EH (cell line): ENCODE measurements at regions not wholly inside any gene's neighbourhood (a gene's known extent, or its start where the extent isn't known, plus 50 kb on each side); places are given as distances from the start of the nearest gene placed in this dataset.

ENCODE experiments used
- DNase-seq: peaks from one replicate; pipeline ENCODE4 v3.0.0-alpha.2; 2015; ENCODE audit warnings: low read depth

DNA sequence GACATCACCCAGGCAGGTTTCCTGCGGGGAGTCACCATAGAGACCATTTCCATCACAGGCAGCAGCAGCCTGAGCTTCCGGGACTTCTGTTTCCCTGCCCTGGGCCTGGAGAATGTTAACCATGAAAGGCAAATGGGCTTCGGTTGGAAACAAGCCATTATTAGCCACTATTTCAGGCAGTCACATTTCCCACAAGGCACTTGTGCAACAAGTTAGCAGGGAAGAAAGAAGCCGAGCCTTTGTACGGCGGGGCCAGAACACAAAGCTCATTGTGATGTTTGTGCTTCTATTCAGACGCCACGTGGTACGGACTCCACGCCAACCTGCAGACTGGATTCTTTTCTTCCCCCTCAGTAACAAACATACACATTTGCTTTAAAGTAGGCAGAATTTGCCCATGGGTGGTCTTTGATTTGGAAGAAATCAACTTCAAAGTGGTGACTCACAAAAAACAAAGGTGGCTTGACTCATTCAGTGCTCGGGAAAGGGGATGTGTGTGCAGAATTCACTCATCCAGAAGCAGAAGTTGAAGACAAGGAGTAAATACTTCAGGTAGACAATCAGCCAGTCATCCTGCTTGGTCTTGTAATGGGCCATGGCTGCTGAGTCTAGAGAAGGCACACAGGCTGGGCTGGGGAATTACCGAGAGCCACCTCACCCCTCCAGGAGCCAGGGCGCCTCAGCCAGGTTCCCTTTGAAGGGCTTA is 154.2 kb upstream of the PRMT8 start:
- DNase-seq = no peak

DNA sequence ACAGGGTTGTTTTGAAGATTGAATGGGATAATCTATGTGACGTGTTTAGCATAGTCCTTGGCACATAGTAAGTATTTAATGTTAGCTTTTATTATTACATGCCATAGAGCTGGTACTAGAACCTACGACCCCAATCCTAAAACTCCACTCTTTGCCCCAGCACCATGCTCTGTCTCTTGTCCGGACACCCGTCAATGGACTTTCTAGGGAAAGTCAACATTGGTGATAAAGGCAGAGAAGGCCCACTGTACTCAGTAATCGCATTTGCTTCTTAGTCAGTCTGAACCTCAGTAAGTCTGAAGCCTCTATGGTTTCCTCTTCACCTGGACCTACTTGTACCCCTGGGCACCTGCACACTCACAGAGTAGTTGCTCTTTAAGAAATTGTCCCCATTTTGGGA is 153.1 kb upstream of the PRMT8 start:
- no peak for DNase-seq

DNA sequence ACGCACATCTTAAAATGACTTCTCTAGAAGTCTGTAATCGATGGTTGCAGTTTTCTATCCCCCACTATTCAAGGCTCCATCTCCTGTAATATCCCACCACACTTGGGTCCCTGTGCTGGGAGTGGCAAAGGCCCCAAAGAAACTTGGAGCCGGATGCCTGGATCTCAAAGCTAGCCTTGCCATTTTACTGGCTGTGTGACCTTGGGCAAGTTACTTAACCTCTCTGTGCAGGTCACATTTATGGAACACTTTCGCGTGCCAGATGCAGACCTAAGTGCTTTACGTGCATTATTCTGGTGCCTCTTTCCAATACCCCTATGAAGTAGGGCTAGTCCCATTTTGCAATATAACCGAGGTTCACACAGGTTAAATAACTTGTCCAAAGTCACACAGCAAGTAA is 151.8 kb upstream of the PRMT8 start:
- DNase-seq = no peak

DNA sequence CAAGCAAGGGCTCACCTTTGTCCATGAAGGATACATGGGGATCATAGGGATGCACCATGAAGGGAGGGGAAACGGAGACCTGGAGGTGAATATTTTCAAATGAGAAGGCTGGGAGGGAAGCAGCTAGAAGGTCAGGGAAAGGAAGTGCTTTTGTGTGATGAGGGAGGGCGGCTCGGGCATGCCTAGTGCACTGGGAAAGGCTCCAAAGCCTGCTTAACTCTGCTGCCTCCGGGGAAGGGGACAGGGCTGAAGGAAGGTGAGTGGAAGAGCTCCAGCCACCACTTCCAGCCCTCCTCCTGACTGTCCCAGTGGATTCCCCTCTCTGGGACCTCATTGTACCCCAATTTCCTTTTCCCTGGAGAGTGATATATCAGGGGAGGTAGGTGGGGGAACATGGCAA is 149.4 kb upstream of the PRMT8 start:
- DNase-seq = no peak

DNA sequence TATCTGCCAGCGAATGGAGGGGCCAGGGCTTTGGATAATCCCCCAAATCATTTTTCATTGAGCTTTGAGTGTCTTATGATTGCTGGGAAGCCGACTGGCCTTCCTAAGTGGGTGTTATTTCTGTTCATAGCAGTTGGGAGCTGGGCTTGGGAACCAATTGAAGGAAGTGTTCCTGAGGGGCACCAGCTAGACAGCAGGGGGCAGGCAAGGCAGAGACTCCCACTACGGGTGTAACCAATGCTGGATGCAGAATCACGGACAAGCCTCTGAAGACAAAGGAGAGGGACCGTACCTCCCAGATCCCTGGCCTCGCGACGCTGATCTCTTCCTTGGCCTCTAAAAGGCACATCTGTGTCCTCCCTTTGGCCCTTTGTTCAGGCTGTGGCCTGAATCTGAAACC is 149.0 kb upstream of the PRMT8 start:
- DNase-seq = peak; percentile 47

DNA sequence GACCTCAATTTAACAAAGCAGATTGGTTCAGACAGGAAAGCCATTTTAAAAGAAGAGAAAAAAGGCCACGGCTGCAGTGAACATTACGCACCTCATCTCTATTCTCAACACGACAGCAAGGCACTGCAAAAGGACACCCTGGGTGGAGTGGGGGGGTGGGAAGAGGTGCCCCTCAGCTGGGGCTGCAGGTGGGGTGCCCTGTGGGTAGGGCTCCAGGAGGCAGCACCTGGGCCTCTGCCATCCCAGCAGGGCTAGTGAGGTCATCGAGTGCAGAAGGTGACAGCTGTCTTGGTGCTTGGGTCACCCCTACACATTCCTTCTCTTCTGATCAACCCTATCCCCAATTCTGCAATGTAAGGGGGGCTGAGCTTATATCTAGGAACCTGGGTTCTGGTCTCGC is 142.9 kb upstream of the PRMT8 start:
- DNase-seq = no peak

DNA sequence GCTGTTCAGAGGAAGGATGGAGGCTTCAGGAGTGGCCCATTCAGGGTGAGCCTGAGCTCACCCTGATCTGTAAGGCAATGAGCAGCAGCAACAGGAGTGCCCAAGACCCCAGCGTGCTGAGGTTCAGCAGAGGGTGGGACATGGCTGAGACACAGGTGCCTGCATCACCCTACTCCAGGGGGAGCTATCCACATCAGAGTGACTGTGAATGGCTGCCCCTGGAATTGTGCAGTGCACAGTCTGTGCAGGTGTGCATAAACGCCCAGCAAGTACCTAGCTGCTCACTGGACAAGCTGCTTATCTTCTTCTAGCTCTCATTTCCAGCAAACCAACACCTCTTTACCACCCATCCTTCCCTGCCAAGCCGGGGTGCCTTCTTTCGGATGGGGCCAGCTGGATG is 140.6 kb upstream of the PRMT8 start:
- DNase-seq = no peak

DNA sequence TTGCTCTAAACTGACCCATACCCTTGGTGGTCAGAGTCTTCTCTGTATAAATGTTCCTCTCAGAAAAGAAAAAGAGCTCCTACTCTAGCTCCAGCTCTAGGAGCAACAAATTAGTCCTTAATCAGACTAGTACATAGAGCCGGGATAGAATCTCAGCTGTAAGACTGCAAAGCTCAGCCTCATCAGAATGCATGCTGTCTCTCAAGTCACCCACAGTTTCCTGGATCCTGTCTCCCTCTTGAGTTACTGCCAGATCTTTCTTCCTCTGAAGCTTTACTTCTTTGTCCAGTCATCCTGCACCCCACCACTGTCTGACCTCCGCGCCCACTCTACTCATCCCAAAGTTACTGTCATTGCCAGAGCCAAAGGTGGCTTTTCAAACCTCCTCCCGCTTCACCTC is 139.3 kb upstream of the PRMT8 start:
- no peak for DNase-seq

DNA sequence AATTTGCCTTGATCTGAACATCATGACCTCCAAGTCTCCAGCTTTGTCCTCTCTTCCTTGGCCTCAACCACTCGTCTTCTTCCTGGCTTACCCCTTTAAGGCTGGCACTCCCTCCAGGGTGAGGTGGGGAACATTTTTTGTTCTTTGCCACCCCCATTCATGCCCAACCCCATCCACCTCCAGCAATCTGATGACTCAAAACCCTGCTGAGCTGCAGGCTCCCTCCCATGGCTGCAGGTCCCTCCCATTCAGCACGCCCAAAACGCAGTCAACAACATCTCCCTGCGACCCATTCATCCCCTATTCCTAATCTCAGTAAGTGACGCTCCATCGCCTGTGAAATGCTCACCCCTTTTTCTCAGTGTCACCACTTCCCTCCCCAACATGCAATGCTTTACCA is 138.8 kb upstream of the PRMT8 start:
- no peak for DNase-seq

DNA sequence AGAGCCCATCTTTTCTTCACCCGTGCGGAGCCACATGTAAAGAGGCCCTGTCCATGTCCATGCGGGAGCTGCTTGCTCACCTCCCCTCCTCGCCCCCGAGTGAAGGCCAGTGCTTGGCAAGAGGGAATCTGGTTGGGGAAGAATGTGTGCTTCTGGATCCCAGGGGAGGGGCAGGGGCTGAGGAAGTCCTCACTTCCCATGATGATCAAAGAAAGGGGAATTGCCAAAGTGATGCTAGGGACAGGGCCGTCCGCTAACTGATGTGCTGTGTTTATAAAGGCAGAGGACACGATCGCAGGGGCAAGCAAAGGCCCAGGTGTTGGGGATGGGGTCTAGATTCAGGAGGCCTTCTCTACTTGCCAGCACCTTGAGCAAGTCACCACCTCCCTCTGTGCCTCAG is 137.4 kb upstream of the PRMT8 start:
- DNase-seq = no peak

DNA sequence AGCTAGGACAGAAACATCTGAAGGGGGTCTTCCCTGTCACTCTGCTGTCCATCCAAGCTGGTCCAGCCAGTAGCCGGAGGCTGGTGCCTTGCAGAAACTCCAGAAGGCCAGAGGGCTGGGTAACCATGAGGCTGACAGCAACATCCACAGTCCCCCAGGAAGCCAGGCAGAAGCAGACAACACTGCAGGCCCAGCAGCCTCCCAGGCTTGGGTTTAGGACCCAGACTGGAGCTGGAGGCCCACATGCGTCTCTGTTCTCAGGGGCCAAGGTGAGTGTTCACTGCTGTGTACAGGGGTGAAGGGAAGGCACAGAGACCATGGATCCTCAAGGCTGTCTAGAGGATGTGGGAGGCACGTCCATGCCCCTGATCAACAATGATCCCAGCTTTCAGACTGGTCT is 136.4 kb upstream of the PRMT8 start:
- no peak for DNase-seq

DNA sequence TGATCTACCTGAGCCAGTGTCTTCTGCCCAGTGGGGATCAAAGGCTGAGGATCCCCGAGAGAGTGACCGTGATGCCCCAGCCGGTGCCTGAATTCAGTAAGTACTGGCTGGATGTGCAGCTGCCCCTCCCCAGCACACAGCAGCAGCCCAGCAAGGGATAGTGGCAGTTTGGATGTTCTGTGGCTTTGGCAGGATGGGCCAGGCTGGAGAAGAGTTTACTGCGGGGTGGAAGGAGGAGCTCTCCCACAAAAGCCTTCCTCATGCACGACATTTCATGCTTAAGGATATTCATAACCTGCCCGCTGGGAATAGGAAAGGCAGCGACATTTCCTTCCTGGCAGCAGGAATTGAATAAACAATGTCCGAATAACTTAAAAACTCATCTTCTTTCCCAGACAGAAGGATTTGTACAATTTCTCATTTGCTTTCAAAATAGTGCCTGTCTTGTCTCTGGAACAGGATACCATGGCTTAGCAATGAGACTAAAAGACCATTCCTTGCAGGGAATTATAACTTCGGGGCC is 135.6 kb upstream of the PRMT8 start:
- no peak for DNase-seq

DNA sequence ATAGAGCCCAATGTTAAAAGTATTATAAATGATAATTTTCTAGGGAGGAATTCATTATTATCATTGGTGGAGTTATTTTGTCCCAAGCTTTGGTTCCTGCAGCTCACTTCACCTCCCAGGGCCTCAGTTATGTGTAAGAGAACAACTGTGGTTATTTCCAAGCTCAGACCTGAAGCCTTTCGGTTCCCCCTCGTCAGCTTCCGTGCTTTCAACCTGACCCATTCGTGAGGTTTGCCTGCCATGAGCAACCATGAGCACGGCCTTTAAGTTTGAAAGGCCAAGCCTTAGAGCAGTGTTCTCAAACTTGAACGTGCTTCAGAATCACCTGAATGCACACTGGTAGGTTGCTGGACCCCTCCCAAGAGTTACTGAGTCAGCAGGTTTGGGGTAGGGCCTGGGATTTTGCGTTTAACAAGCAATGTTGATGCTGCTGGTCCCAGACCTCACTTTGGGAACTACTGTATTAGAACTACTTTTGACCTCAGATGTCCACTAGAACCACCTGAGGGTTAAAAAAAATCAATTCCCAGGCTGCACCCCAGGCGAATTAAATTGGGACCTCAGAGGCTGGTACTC is 133.0 kb upstream of the PRMT8 start:
- no peak for DNase-seq

DNA sequence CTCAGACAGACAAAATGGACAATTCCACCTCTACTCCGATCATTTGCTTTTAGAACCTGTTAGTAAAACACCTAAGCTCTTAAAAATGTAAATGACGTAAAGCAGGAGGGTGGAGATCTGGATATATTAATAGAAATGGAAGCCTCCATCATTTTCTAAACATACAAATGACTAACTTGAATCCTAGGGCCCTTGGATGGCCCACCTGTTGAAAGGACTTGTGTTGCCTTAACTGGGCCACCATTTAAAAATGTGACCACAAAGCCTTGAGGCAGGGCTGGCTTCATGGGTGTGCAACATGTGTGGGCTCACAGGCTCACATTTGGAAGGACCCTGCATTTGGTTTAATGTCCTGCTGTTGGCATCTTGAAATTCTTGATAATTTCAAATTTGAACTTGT is 131.5 kb upstream of the PRMT8 start:
- DNase-seq = no peak

DNA sequence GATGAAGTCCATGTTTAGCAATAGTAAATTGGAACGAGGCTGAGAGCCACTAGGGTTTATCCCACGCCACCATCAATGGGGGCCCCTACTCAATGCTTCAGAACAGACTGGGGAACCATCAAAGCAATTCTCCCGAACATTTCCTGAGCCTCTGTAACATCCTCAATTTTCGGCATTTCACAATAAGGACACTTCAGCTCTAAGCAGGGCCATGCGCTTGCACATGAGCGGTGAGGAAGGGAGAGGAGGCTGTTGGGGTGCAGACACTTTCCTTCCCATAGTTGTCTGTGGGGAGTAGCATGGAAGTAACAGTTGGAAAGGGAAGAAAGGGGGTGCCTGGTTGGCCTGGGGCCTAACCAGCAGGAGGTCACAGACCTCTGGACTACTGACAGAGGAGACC is 129.9 kb upstream of the PRMT8 start:
- DNase-seq = no peak

DNA sequence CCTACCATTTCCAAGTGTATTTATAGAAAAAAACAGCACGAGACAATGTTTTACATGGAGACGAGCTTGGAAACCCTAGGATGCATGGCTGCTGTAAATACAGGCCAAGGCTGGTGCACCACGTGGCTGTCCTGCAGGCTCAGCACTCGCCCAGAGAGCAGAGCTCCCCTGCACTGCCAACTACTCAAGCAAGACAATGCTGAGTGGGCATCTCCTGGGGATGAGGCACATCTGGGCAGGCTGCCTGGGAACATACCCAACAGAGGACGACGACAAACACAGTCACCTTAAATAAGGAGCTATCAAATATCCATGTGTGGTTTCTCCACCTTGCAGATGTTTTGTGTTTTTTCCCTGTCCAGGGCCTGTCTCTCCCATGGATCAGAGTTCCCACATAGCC is 128.3 kb upstream of the PRMT8 start:
- DNase-seq = no peak

DNA sequence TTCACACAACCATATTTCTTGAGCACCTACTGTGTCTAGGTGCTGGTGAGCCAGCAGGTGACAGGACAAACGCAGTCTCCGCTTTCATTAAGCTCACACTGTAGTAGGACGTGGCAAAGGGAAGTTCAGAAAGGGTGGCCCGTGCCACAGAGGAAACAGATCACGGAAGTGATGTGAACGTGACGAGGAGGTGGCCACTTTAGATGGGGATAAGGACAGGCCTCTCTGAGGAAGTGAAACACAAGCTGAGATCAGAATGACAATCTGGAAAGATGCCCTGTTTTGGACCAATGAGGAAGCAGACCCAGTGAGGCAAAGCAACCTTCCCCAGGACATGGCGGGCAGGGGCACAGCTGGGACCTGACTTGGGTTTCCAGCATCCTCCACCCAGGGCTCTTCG is 127.4 kb upstream of the PRMT8 start:
- DNase-seq = no peak

DNA sequence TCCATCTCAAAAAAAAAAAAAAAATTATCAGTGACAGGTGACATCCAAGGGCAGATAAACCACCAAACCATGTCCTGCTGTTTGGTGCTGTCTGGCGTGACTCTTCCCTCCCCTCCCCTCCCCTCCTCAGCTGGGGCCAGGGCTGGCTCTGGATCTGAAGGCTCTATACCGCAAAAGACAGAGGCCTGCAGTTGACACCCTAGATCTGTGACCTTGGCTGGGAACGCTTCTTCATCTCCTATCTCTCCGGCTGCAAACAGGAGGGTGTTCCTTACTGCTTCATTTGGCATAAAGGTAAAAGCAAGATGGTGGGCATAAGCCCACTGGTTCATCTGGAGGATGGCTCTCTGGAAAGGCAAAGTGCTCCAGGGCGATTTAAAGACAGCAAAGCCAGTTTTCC is 126.8 kb upstream of the PRMT8 start:
- no peak for DNase-seq

DNA sequence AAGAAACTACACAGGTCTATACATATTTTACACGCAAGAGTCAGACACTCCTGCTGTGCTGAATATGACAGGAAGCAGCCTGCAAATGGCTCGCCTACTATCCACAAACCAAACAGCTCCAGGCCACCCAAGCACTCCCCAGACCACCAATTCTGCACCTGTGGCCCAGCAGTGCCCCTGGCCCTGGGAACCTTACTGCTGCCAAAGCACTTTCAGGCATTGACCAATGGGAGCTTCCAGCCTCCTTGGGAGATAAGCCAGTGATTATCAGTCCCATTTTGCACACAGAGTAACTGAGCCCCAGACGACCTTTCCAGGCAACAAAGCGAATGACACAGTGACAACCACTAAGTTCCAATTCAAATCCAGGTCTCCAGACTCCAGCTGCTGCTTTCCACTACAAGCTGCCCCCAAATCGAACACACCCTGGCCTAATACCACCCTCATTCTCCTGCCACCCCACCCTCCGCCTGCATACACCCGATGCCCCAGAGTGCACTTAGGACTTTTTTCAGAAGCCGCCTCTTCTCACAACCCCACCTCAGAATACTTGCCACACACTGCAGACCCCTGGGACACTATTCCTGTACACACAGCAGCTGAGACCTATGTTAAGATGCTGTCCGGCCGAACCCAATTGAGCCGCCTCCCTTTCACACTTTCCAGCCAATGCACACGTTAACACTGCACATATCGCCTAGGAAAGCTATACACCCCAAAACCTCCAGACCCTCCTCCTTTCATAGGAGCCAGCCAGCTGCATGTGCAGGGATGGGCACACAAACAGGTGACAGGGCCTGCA is 126.1 kb upstream of the PRMT8 start:
- no peak for DNase-seq

DNA sequence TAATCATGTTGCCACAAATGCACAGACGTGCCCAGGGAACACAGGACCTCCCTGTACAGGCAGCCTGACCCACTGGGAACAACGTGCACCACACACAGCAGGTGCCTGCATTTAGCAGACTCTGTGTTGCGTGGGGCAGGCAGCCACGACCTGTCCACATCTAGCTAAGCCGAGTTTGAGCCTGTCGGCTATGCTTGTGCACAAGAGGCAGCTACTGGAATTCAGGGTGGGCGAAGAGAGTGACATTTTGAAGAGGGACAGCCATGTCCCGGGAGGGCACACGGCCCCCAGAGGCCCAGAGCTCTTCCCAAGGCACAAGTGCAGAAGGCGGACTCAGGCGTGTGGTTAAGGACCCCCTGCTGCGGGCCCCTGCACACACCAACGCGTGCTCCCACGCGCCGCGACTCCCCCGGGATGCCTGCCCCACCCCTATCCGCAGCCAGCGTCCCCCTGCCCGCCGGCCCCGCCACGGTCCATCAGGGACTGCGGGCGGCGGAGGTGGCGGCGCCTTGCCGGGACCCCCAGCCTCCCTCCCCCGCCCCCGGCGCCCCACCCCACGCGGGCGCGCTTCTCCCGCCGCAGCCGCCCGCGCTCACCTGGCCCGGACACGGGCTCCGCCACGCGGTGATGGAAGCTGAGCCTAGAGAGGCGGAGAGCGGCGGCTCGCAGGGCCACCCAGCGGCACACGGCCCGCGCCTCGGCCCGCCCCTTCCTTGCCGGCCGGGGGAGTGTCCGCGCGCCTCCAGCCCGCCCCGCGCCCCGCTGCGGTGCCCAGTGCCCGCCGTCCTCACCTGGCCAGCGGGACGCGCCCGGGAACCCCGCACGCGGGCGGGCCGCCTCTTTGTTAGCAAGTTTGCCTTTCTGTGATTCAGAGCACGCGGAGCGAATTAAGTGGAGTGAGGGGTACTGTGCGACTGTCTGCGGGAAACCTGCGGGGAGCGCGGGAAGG is 125.3 kb upstream of the PRMT8 start:
- DNase-seq = peak; percentile 2

DNA sequence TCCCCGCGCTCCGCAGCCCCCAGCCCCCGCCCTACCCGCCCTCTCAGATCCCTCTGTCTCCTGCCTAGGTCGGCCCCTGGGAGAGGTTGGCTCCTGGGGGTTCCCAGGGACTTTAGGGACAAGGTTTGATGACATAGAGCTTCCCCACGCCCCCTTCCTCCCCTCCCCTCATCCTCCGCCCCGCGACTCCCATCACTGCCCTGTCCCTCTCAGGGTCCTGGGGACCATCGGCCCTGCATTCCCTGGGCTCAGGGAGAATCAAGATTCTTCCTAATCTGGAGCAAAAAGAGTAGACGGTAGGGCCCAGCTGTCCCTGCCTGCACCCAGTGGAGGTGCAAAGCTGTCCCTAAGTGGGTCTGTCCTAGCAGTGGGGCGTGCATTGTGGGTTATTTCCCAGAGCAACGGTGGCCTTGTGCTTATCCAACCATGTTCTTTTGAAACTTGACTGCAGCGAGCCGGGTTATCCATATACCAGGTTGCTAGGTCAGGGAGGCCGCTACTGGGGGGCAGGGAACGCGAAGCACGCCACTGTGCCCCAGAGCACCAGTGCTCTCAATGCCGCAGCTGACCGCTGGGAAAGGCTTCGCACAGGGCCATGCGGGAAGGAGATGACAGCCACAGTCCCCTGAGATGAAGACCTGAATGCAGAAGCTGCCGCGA is 124.4 kb upstream of the PRMT8 start:
- DNase-seq = no peak
